HG03432 (cell line): ENCODE measurements at regions not wholly inside any gene's neighbourhood (a gene's known extent, or its start where the extent isn't known, plus 50 kb on each side); places are given as distances from the start of the nearest gene placed in this dataset.
"Not testable (repeated sequence)": the region's sequence is repeated elsewhere in the genome, so short reads cannot be mapped to it uniquely, and the experiment has no call there.

Source experiments
- ATAC-seq: cut with Tn5 transposase; IDR thresholded peaks from one replicate; pipeline ENCODE4 v1.9.1; 2021; ENCODE audit warnings: mild to moderate bottlenecking, moderate library complexity; ENCODE audit not compliant: unreplicated experiment

- no peak for ATAC-seq
These were observed 92.0 kb upstream of the CARD11 start for GRCh38 chr7:3135626-3136025.

- no peak for ATAC-seq
These were observed 94.5 kb upstream of the CARD11 start for GRCh38 chr7:3138206-3138605.

DNA sequence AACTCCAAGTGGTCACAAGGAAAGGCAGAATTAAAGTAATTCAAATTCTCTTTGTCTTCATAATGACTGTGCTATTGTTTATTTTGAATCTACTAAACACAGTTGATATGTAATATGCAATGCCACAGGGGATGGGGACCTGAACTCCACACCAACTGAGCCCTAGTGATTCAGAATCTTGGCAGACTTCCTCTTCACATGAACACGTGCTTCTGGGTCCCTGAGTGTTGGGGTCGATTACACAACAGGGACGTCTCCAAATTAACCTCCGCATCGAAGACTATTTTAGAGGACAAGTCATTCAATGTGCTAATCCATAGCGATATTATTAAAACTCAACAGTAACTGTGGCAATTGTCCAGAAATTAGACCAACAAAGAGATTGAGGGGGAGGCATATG, 95.3 kb upstream of the CARD11 start:
- no peak for ATAC-seq

DNA sequence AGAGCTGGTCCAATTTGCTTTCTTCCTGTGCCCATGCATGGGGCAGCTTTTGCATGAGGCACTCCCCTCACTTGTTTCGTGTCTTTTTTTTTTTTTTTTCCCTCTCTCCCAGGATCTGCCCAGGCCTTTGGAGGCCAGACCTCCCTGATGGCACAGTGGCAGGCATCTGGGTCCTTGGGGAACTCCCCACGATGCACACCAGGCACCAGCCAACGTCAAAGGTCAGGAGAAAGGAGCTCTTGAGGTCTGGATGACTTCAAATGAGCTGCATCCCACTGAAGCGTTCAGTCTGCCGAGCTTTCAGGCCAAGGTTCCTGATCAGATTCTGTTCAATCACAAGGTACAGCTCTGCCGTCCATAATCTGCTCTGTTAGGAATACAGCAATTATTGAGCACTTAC, 97.2 kb upstream of the CARD11 start:
- ATAC-seq: no peak

GRCh38 chr7:3141326-3141725, 97.7 kb upstream of the CARD11 start:
- no peak for ATAC-seq

DNA sequence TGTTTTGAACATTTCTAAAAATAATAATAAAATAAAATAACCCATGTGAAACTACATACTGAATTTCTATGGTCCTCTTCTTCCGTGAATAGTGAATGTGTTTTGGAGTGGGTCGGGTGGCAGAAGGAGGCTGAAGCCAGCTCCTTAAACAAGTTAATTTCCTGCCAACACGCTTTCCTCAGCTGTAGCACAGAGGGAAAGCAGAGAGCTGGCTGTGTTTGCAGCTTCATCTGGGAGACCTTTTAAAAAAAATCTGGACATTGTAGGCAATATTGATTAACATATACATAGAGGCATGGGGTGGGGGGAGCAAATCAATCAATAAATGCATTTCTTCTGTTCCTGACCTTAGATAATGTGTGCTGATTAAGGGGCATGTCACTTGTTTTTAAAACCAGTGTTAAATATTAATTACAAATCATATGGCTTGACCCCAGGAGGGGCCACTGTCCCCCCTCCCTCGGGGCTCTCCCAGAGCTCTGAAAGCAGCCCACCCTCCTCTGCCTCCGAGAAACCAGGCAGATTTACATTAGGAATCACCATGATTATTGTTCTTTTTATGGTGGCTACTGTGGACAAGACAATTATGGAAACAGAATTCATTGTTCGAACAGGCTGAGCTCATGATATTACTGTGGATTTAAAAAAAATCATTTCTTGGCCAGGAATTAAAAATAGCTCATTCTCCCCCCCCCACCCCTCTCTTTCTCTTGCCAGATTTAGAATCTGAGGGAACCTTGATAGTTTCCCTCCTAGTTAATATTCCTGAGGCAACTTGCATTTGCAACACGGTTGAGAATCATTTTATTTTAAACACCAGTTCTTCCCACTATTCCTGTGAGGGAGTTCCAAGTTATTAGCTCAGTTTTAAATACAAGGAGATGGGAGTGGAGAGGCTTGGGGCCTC, 100.5 kb upstream of the CARD11 start:
- no peak for ATAC-seq

GRCh38 chr7:3144776-3145125, 101.1 kb upstream of the CARD11 start:
- not testable (repeated sequence) for ATAC-seq

DNA sequence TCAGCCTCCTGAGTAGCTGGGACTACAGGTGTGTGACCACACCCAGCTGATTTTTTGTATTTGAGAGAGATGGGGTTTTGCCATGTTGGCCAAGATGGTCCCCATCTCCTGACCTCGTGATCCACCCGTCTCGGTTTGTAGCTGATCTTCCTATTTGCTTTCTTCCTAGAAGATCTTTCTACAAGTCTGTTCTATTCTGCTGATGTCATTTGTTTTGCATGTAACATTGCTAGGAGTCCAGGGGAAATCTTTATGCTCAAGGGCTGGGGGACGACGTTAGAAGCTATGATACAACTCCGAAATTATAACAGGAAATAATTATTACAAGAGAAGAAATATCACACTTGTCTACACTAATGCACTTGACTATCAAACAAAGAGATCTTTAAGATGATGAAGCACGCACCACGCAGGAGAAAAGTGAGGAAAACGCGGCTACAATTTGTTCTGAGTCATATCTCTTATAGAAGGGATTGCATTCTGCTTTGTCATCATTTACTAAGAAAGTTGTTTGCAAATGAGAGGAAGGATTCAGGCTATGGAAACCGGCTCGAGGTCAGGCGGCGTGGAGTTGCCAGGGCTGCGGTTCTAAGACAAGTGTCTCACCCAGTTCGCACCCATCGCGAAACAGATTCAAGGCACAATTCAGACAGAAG, 103.0 kb upstream of the CARD11 start:
- ATAC-seq: no peak

DNA sequence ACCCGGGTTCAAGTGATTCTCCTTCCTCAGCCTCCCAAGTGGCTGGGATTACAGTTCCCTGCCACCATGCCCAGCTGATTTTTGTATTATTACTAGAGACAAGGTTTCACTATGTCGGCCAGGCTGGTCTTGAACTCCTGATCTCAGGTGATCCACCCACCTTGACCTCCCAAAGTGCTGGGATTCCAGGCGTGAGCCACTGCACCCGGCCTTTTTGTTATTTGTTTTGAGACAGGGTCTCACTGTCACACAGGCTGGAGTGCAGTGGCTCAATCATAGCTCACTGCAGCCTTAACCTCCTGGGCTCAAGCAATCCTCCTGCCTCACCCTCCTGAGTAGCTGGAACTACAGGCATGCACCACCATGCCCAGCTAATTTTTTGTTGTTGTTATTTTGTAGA, 104.8 kb upstream of the CARD11 start:
- ATAC-seq: not testable (repeated sequence)

- no peak for ATAC-seq
These were observed 105.7 kb upstream of the CARD11 start for GRCh38 chr7:3149231-3149995.

DNA sequence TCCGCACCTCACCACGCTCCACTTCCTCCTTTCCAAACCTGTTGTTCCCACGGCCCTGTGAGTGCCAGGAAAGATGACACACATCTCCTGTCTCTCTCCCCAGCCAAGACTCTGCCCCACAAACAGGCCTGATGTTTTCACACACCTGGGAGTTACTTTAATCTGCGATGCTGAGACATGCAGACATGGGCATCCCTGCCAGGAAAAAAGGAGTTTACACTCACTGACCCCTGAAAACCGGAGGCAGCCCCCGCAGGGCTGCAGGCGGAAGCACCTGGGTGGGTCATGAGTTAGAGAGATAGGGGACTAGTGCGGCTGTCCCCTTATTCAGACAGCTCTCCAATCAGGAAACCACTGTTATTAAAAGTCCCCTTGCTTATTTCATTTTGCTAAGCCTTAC, 106.4 kb upstream of the CARD11 start:
- no peak for ATAC-seq

DNA sequence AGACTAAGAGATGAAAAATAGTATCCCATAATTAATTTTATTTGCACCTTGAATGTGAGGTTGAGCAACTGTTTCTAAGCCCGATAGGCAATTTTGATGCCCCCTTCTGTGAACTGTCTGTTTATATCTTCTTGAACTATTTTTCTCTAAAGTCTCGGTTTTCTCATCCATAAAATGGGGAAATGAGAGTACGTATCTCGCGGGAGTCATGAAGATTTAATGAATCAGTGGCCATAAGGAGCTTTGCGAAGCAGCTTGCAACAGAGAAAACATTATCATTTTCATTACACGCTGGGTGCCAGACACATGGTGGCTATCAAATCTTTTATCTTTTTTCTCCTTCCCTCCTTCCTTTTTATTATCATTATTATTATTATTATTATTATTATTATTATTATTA, 108.1 kb upstream of the CARD11 start:
- ATAC-seq: no peak

DNA sequence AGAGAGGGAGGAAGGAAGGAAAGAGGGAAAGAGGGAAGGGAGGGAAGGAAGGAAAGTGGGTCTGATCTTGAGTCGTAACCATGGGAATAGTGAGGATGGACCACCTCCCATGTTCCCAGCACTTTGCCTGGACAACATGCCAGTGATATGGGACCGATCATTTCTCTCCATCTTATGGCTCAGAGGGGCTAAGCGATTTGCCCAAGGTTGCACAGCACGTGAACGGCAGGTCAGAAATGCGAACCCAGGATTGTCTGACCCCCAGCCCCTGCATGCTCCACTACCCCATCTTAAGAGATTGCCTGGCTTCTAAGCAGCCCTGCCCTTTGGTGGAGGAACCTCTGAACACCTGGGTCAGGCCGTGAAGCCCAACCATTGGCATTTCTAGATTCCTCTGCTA, 109.0 kb upstream of the CARD11 start:
- no peak for ATAC-seq

DNA sequence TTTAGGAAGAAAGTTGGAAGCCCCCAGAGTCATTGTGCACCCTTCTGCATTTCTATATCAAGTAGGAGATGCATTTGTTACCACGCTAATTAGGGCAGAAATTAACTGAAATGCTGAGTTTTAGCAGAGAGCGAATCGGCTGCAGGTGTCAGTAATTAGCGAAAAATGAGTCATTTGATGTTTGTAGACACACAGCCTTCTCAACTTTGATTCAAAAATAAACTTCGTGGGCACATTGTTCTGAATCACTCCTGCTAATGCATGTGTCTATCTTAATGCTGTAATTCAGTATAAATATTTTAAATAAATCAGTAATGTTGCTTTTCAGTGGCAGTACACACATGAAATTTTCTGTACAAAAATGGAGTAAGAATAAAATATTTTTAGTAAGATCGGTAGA, 109.5 kb upstream of the CARD11 start:
- no peak for ATAC-seq

DNA sequence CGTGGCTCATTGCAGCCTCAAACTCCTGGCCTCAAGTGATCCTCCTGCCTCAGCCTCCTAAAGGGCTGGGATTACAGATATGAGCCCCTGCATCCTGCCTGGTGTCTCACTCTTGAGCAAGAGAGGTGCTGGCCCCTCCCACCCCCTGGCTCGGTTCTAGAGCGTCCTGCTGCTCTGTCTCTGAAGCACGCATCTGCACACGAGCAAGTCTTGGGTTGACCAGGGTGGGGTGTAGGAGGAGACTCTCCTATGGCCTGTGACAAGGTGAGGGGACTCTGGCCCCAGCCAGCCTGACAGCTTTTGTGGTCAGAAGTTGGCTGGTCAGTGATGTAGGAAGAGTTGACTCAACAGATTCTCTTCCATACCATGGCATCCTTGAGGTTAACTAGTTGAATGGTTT, 110.7 kb upstream of the CARD11 start:
- ATAC-seq: no peak

DNA sequence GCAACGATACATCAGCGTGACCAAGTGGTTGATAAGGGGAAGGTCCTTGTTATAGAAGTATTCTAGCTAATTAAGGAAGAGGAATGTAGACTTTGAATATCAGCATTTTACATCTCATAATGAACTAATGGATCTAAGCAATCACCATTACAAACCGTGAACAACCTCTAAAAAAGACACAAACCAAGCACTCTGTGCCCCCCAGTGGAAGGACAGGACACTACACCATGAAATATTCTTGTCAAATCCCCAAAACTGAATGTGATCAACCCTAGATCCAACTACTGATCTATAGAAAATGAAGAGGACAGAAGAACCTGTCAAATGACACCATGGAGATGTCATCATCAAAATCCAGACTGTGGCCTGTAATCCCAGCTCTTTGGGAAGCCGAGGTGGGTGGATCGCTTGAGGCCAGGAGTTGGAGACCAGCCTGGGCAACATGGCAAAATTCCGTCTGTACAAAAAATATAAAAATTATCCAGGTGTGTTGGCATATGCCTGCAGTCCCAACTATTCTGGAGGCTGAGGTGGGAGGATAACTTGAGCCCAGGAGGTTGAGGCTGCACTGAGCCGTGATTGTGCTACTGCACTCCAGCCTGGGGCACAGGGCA, 111.3 kb upstream of the CARD11 start:
- no peak for ATAC-seq

DNA sequence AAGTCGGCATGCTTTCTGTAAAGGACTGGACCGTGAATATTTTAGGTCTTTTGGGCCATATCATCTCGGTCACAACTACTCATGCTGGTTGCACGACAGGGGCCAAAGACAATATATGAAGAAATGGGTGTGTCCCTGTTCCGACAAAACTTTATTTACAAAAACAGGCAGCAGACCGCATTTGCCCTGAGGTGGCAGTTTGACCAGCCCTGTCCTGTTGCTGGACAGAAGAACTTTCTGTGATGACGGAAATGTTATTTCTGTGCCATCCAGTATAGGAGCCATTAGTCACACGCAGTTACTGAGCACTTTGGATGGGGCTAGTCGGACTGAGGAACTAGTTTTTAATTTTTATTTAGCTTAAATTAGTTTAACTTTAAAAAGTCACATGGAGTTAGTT, 112.8 kb upstream of the CARD11 start:
- no peak for ATAC-seq

GRCh38 chr7:3157566-3158287, 114.1 kb upstream of the CARD11 start:
- no peak for ATAC-seq

- ATAC-seq: no peak
These were observed 114.7 kb upstream of the CARD11 start for GRCh38 chr7:3158341-3158760.

- no peak for ATAC-seq
These were observed 115.4 kb upstream of the CARD11 start for GRCh38 chr7:3159039-3159438.

DNA sequence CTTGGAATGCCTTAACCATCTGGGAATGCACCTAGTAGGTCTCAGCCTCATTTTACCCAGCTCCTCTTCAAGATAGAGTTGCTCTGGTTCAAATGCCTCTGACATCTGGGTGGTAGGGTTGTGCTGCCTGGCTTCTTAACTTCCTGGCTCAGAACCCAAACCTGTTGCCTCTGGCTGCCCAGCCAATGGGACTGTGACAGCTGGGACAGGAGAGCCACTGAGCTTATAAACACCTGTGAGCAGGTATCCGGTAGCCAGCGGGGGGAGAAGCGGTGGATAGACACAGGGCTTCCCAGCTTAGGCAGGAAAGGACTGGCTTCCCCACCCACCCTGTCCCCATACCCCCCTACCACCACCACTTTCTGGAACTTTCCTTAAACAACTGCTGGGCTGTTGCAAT, 115.8 kb upstream of the CARD11 start:
- no peak for ATAC-seq
